Neural cell (in vitro differentiated cells): ENCODE measurements at regions not wholly inside any gene's neighbourhood (a gene's known extent, or its start where the extent isn't known, plus 50 kb on each side); places are given as distances from the start of the nearest gene placed in this dataset.

Experiments used
- H2AFZ ChIP-seq: fragments of 200-600, 300-800 bp; sonication (generic), shearing (Covaris generic); 2 replicates; pipeline ENCODE4 v1.6.0; 2014; ENCODE audit warnings: low read depth, mild to moderate bottlenecking, antibody characterized with exemption, low read length, moderate library complexity
- H3F3A ChIP-seq: fragments of 200-600 bp; shearing (Covaris generic); 2 replicates; pipeline ENCODE4 v1.6.1; 2016; ENCODE audit warnings: mild to moderate bottlenecking, moderate library complexity, mixed read lengths, antibody characterized with exemption, low read length; ENCODE audit not compliant: insufficient read depth, poor library complexity, severe bottlenecking
- H3K27ac ChIP-seq: fragments of 200-600, 300-800 bp; sonication (generic), shearing (Covaris generic); 2 replicates; pipeline ENCODE4 v1.5.1; 2014; ENCODE audit warnings: mild to moderate bottlenecking, low read length, moderate library complexity
- H3K27me3 ChIP-seq: fragments of 300-800, 200-600 bp; sonication (generic), shearing (Covaris generic); 2 replicates; pipeline ENCODE4 v1.6.0; 2014; ENCODE audit warnings: mild to moderate bottlenecking, low read depth, low read length, moderate library complexity; ENCODE audit not compliant: insufficient read depth
- H3K36me3 ChIP-seq: fragments of 300-800, 200-600 bp; sonication (generic), shearing (Covaris generic); 2 replicates; pipeline ENCODE4 v1.5.1; 2014; ENCODE audit warnings: mild to moderate bottlenecking, antibody characterized with exemption, low read length, moderate library complexity; ENCODE audit not compliant: insufficient read depth
- H3K4me2 ChIP-seq: fragments of 300-800, 200-600 bp; sonication (generic), shearing (Covaris generic); 2 replicates; pipeline ENCODE4 v1.6.0; 2014; ENCODE audit warnings: mild to moderate bottlenecking, low read length
- H3K4me3 ChIP-seq: fragments of 300-800, 200-600 bp; sonication (generic), shearing (Covaris generic); 2 replicates; pipeline ENCODE4 v1.5.1; 2014; ENCODE audit warnings: mild to moderate bottlenecking, low read length, moderate library complexity
- H3K79me2 ChIP-seq: fragments of 200-600 bp; shearing (Covaris generic); replicated peaks from 2 replicates; pipeline ENCODE4 v1.6.0; 2014; ENCODE audit warnings: mild to moderate bottlenecking, low read length, moderate library complexity; ENCODE audit not compliant: insufficient read depth
- H3K9ac ChIP-seq: fragments of 300-800, 200-600 bp; sonication (generic), shearing (Covaris generic); 2 replicates; pipeline ENCODE4 v1.6.1; 2016; ENCODE audit warnings: mild to moderate bottlenecking, low read length, mixed read lengths
- H3K9me2 ChIP-seq: fragments of 200-600 bp; shearing (Covaris generic); 2 replicates; pipeline ENCODE4 v1.6.1; 2016; ENCODE audit warnings: mild to moderate bottlenecking, low read length, mixed read lengths; ENCODE audit not compliant: insufficient read depth
- H3K9me3 ChIP-seq: fragments of 200-600, 300-800 bp; sonication (generic), shearing (Covaris generic); 2 replicates; pipeline ENCODE4 v1.6.1; 2016; ENCODE audit warnings: mild to moderate bottlenecking, mixed run types, low read length, moderate library complexity, mixed read lengths
- H4K20me1 ChIP-seq: fragments of 200-600 bp; shearing (Covaris generic); 2 replicates; pipeline ENCODE4 v1.6.1; 2016; ENCODE audit warnings: mild to moderate bottlenecking, mixed run types; ENCODE audit not compliant: insufficient read depth
- EP300 ChIP-seq: fragments of 450-650 bp; conservative IDR thresholded peaks from 2 replicates; pipeline ENCODE4 v1.6.1; 2014; ENCODE audit warnings: antibody characterized with exemption, mild to moderate bottlenecking, moderate library complexity; ENCODE audit not compliant: poor library complexity, severe bottlenecking
- EZH2 ChIP-seq: fragments of 200-600, 300-800 bp; shearing (Covaris generic), sonication (generic); IDR thresholded peaks from 2 replicates; pipeline ENCODE4 v1.6.1; 2014; ENCODE audit warnings: antibody characterized with exemption, low read length, borderline replicate concordance, mild to moderate bottlenecking; ENCODE audit not compliant: insufficient read depth, poor library complexity, severe bottlenecking
- MXI1 ChIP-seq: fragments of 450-650 bp; conservative IDR thresholded peaks from 2 replicates; pipeline ENCODE4 v1.6.1; 2014; ENCODE audit warnings: antibody characterized with exemption, mild to moderate bottlenecking; ENCODE audit not compliant: poor library complexity, severe bottlenecking
- POLR2AphosphoS5 ChIP-seq: IDR thresholded peaks from 2 replicates; pipeline ENCODE4 v1.6.1; 2012
- RAD21 ChIP-seq: fragments of 450-650 bp; conservative IDR thresholded peaks from 2 replicates; pipeline ENCODE4 v1.6.1; 2014; ENCODE audit warnings: antibody characterized with exemption, mild to moderate bottlenecking, moderate library complexity
- REST ChIP-seq: IDR thresholded peaks from 2 replicates; pipeline ENCODE4 v1.6.1; 2012; ENCODE audit warnings: borderline replicate concordance
- SMC3 ChIP-seq: fragments of 450-650 bp; conservative IDR thresholded peaks from 2 replicates; pipeline ENCODE4 v1.6.1; 2014; ENCODE audit warnings: antibody characterized with exemption, mild to moderate bottlenecking, moderate library complexity; ENCODE audit not compliant: poor library complexity
- TAF1 ChIP-seq: IDR thresholded peaks from 2 replicates; pipeline ENCODE4 v1.6.1; 2012; ENCODE audit warnings: low read depth
- TF ChIP-seq, protein P1 (sequence below): fragments of 450-650 bp; IDR thresholded peaks from 2 replicates; pipeline ENCODE4 v1.5.1; 2014; ENCODE audit warnings: antibody characterized with exemption, mild to moderate bottlenecking, moderate library complexity; ENCODE audit not compliant: poor library complexity, severe bottlenecking

DNA sequence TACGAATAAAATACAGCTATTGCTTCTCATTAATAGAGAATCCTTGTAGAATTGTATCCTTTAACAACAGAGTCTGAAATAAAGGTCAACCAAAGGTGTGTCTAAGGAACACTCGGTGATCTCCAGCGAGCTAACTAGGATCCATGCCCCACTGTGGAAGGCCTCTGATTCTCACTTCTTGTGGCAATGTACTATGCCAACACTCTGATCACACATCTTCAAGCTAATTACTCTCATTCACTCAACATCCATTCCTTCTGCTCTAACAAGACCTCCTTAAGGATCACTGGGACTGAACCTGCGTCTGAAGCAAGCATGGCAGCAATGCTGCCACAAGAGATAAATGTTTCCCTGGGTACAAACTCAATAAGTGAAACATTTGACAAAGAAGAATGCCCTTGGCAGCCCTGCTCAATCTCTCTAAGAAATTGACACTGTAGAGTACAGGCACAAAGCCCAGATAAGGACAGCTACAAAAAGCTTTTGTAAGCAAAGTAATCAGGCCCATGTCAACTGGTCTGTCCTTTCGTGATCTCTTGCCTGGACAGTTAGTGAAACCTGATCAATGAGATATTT, 74.6 kb upstream of the PARD3B start:
- no peaks in the 10 kb centered on the region for H4K20me1 ChIP-seq
- H3K9ac ChIP-seq: no peak overlapping the region
- TF ChIP-seq EP300 (no peak), EZH2 (no peak), REST (no peak), SMC3 (no peak), TAF1 (no peak), RAD21 (no peak), POLR2AphosphoS5 (no peak), MXI1 (no peak)
- TF ChIP-seq, protein P1, sequence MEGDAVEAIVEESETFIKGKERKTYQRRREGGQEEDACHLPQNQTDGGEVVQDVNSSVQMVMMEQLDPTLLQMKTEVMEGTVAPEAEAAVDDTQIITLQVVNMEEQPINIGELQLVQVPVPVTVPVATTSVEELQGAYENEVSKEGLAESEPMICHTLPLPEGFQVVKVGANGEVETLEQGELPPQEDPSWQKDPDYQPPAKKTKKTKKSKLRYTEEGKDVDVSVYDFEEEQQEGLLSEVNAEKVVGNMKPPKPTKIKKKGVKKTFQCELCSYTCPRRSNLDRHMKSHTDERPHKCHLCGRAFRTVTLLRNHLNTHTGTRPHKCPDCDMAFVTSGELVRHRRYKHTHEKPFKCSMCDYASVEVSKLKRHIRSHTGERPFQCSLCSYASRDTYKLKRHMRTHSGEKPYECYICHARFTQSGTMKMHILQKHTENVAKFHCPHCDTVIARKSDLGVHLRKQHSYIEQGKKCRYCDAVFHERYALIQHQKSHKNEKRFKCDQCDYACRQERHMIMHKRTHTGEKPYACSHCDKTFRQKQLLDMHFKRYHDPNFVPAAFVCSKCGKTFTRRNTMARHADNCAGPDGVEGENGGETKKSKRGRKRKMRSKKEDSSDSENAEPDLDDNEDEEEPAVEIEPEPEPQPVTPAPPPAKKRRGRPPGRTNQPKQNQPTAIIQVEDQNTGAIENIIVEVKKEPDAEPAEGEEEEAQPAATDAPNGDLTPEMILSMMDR: no peak
- H3K4me2 ChIP-seq: no peak overlapping the region
- H3K9me3 ChIP-seq: no peaks in the 10 kb centered on the region
- H3K36me3 ChIP-seq: no peaks in the 10 kb centered on the region
- no peaks in the 10 kb centered on the region for H3K27me3 ChIP-seq
- no peak overlapping the region for H3K4me3 ChIP-seq
- no peaks in the 10 kb centered on the region for H3K9me2 ChIP-seq
- H3K79me2 ChIP-seq: no peaks in the 10 kb centered on the region
- no peak overlapping the region for H3K27ac ChIP-seq
- no peak overlapping the region for H2AFZ ChIP-seq
- no peaks in the 10 kb centered on the region for H3F3A ChIP-seq

GRCh38 chr2:204472375-204472774, 72.9 kb upstream of the PARD3B start:
- Histone ChIP-seq H3K79me2 (no peaks in the 10 kb centered on the region), H3K27ac (no peak overlapping the region), H3K9me2 (no peaks in the 10 kb centered on the region), H3K4me3 (no peak overlapping the region), H4K20me1 (no peaks in the 10 kb centered on the region), H3K36me3 (no peaks in the 10 kb centered on the region), H3K9ac (no peak overlapping the region), H3K9me3 (no peaks in the 10 kb centered on the region), H3K4me2 (no peak overlapping the region), H3K27me3 (no peaks in the 10 kb centered on the region), H2AFZ (no peak overlapping the region), H3F3A (no peaks in the 10 kb centered on the region)
- TF ChIP-seq RAD21 (no peak), EZH2 (no peak), POLR2AphosphoS5 (no peak), REST (no peak), MXI1 (no peak), TAF1 (no peak), EP300 (no peak), SMC3 (no peak)
- TF ChIP-seq, protein P1: no peak
